Pulmonary artery endothelial cell (primary cell): ENCODE measurements at regions not wholly inside any gene's neighbourhood (a gene's known extent, or its start where the extent isn't known, plus 50 kb on each side); places are given as distances from the start of the nearest gene placed in this dataset.

Source experiments
- DNase-seq: peaks from one replicate; pipeline ENCODE4 v3.0.0-alpha.2; 2011; ENCODE audit warnings: low read depth, low spot score

DNA sequence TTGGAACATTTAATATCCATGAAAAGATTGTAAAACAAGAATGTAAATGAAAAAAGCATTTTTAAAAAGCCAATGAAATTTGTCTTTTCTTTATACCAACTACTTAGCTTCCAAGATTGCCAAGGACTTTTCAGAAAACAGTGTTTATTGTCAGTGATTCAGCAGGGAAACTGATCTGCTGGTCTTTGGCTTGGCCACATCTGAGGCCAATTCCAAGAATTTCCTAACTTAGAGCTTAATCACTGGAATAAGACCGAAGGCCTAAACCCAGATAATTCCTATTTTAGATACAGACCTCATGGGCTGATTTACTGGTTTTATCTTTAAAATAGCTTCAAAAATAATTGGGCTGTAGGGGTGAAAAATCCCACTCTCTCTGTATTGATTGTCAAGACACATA, 260.5 kb upstream of the RORA start:
- DNase-seq = no peak

DNA sequence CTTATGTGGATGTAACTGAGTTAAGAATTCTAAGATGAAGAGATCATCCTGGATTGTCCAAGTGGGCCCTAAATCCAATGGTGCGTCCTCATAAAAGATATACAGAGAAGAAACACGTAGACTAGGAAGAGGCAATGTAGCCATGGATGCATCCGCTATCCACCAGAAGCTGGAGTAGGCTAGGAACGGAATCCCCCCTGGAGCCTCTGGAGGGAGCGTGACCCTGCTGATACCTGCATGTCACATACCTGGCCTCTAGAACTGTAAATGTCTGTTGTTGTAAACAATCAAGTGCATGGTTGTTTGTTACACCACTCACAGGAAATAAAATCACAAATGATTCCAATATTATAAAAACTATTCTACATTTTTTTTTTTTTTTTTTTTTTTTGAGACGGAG, 254.5 kb upstream of the RORA start:
- DNase-seq = no peak

DNA sequence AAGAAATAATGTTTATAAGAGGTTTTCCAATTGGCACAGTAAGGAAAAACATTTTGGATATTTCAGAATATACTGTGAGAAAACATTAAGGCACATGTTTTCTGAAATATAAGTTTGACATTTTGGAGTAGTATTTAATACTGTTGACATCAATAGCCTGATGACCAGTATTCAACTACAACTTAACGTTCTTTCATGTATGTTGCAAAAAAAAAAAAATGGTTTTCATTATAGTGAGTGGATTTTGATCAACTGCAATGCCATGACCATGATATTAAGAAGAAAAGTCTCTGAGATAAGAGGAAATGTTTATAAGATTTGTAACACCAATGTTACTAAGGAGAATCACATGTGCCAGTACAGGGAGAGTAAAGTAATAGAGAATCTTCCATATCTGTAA, 252.8 kb upstream of the RORA start:
- no peak for DNase-seq

DNA sequence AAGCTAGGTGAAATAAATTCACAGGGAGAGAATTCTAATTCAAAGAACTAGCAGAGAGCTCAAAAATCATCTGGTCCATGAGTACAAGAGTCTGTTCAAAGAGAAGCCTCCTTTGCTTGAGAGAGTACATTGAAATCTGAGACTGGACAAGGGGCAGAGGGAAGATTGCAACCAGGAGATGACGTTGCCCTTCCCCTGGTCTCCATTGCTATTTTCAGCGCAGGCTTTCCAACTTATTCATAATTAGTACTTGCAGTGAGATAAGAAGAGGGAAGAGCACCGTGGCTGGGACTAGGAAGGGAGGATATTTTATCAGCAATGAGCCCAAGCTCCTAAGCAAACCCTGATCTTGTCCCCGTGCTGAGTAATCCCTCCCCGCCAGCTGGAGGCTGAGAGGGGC, 251.8 kb upstream of the RORA start:
- no peak for DNase-seq

DNA sequence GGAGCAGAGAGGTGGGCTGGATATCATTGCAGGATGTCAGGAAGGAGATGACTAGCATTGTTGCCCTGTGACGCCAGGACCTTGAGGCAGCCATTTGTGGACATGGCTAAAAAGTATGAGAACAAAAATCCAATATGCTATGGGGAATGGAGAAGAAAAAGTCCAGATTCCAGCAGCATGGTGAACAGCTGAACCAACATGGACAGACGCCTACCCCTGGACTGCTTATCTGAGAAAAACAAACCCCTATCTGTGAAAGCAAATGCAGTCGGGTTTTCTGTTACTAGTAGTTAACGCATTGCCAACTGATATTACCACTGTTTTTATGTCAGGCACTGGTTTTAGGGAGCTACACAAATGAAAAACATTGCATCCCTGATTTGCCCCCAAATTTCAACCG, 251.2 kb upstream of the RORA start:
- no peak for DNase-seq

DNA sequence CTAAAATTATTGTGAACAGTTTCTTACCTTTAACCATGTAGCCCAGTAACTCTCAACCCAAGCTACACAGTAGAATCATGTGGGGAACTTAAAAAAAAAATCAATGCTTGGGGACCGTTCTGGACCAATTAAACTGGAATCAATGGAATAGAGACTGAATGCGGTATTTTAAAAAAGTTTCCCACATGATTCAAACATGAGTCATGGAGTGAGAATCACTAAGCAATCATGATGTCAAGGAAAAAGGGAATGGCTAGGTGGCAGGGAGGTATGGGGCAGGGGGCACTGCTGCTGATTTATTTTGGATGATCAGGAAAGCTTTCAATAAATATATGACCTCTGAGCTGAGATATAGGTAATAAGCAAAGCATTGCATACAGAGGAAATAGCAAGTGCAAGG, 250.5 kb upstream of the RORA start:
- DNase-seq = no peak

DNA sequence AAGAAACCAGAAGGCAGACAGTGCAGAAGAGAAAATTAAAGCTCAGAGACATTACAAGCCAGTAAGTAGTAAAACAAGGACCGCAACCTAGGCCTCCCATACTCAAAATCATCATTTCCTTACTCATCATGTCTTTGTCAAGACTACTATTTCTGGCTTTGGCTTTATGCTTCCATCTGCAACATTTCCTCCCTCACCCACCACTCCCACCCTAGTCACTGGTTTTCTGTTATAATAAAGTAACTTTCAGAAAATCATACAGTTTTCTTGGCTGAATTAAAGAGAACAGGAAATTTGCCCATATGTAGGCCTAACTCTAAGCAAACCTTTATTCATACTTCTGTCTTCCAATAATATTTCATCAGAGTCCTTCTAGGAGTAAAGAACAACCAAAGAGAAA, 247.6 kb upstream of the RORA start:
- DNase-seq = no peak

DNA sequence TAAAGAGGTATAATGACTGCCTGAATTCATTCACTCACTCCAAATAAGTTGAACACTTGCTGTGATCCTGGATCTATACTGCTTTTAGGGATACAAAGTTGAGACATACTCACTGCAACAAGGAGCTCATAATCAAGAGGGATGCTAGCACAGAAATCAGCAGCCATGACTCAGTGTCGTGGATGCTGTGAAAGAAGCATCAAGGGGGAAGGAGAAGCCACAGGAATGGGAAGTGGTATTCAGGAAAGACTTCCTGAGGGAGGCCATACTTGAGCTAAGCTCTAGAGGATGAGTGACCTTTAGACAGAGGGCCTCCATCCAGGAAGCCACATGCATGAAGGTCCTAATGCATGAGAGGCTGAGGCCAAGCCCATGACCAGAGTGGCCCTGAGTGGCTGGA, 245.7 kb upstream of the RORA start:
- no peak for DNase-seq

DNA sequence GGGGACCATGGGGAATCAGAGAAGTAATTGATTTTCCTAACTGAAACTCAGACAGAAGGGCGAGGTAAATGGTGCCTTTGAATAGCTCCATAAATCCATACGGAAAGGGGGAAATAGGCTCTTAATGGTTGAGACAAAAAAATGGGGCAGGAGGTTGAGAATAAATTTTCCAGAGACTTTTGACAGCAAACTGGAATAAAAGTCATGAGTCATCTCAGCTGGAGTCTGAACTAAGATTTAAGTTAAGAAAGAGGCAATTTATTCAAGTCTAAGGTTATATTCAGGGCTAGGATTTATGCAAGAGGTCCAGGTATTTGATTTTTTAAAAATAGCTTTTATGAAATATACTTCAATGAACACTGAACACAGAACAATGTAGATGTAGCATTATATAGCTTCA, 238.7 kb upstream of the RORA start:
- DNase-seq = no peak

DNA sequence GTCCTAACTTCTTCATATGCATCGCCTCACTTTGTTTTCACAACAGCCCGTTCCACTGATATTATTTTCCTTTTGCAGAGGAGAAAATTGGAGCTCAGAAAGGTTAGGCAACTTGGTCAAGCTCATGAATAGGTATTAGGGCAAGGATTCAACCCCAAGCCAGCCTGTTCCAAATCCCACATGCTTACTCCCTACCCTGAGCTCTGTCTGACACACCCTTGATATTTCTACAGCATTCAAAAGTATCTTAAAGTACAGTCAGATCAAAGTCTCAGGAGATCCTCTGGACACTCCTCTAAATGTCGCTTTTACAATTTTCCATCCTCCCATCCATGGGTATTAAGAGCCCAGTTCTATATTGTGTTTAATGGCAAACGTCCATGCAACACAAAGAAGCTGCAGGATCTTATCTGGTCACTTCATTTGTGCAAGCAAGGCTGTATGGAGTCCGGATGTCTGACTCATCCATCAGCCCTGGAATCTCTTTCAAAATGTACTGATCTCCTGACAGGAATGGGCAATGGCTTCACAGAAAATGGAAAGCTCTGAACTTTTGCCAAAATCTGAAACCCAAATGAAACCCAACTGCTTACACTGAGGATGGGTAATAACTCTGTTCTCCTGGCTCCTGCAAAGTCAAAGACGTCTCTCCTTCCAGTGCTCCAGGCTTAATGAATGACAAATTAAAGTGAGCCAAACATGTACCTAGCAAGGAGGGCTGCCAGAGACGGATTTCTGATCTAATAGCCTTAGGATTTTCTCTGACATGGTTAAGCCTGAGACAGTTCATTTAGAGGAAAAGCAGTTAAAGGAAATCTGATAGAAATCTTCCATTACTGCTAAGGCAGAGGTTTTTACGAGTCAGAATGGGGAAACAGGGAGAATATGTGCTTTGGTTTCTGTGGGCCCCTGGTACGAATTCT, 230.9 kb upstream of the RORA start:
- DNase-seq = peak; percentile 7

DNA sequence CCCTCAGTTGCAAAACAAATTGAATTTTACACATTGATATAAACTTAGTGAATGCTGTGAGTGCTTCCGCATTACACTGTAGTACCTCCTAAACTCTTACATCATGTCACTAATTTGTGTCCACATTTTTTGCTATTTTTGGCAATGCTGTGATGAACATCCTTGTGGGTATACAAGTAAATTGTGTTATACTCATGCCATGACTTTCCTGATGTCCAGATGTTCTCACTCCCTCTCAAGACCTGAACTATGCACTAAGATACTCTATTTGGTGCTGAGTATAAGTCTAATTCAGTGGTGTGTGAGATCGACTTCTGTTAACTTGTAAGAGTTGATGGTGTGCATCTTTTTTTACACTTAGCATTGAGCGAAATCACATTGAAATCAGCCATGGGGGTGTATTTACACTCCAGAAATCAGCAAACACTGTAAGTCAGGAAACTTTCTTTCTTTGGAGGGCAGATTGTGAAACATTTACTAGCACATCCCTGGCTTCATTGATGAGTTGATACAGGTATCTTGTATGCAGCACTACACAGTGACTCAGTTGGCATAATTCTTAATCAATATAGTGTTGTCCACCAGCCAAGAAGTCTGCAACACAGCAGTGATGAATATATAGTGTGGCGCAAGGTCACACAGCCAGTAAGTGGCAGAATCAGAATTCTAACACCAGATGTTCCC, 228.1 kb upstream of the RORA start:
- no peak for DNase-seq

DNA sequence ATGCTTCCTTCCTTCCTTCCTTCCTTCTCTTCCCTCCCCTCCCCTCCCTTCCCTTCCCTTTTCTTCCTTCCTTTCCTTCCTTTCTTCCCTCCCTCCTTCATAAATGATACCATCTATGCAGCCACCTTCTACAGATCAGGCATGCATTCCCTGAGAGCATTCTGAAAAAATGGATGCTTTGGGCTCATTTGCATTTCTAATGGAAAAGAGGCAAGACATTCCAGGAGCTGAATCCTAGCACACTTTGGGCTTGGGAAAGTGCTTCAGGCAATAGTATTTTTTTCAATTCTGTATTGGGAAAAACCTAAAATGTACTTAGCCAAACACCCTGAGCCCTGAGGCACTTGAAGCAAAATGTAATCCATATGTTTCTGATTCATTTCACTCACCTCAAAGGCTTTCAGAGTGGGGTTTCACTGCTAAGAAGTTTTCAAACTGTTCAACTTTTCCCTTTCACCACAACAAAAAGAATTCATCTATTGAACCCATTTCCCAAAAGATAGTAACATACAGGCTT, 220.1 kb upstream of the RORA start:
- DNase-seq = no peak

DNA sequence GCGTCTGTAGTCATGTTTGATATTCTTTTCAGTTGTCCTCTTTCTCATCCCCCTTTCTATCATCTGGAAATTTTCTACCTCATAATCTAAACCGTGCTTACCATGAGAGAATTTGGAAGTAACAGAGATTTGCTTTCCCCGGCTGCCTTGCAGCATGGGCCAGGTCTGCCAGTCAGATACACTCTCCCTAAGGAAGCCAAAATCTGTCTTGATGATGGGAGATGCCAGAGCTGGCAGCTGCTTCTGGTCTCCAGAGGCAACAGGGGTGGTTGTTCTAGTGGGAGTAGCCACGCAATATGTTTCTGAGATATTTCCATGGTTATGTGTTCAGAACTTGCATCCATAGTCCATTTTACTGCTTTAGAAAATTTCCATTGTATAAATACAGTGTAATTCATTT, 218.9 kb upstream of the RORA start:
- no peak for DNase-seq

DNA sequence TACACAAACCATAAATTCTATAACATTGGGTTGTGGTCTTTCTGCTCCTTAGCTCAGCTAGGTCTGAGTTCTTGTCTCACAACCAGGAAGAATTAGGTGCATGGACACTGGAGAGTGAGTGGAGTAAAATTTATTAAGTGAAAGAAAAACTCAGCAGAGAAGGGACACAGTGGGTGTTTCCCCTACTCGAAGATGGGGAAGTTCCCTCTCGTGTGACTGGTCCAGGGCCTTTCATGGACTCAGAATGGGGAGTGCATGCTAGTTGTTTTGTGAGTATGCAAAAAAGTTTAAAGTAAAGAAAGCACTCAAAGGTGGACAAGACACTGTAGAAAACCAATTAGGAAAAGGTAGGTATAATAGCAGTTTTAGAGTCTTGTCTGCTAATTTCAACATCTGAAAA, 215.5 kb upstream of the RORA start:
- DNase-seq = no peak

DNA sequence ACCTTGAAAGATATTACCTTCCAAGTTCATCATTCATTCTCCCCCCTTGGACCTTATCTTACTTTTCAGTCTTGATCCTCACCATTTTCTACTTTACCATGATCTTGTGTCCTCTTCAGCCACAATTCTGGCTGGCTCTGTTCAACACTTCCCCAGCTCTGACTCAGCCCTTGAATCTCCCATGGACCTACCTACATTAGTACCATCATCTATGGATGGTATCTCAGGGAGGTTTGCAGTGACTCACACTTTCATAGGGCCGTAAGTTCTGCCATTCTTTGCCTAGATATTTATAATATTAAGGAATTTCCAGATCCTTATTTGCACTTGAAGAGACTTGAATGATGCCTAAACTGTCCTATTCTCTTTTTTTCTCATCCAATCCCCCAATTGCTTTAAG, 213.7 kb upstream of the RORA start:
- DNase-seq = no peak

DNA sequence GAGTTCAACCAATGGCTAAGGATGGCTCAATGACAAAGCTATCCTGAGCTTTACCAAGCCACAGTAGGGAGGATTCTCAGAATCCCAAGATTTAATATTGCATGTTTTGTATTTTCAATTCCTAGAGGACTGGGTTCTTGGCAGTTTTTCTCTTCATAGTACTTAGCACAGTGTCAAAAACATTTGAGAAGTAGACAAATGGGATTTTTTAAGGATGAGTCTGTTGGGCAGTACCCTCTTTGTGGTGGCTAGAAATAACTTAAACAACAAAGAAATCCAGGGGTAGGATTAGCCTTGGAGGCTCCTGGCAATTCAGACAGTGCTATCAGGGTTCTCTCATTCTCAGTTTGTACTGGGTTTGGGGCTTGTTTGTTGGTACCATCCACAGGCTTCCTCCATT, 212.8 kb upstream of the RORA start:
- no peak for DNase-seq

DNA sequence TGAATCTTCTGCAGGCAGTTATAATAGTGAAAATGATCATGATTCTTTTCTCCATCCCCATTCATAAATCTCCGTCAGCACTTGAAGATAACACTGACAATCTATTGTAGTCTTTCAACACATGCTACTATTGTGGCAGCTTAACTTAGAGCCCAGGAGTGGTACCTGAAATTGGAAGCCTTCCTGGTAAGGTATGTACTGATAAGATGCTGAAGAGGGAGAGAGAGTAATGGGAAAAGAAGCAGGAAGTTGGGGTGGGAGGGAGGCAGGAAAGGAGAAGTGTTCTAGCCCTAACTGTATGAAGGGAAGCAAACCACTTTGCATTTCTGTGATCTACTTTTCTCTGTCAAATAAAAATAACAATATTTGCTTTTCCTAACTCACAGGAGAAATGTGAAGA, 197.4 kb upstream of the RORA start:
- no peak for DNase-seq

DNA sequence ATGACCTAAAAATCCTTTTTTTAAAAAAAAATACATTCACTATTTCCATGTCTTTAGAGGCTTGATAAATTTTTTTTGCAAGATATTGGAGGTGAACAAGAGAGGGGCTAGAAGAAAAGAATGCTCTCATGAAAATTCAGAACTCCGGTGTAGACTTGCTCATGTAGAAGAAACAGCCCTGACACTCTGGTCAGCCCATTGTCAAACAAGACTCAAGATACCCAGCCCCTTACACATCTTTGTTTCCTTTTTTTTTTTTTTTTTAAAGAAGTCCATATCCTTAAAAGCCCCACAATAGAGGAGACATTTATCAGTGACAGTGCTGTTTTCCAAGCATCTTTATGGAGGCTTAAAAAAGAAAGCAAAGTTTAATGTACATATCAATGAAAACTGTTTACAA, 196.8 kb upstream of the RORA start:
- DNase-seq = no peak

DNA sequence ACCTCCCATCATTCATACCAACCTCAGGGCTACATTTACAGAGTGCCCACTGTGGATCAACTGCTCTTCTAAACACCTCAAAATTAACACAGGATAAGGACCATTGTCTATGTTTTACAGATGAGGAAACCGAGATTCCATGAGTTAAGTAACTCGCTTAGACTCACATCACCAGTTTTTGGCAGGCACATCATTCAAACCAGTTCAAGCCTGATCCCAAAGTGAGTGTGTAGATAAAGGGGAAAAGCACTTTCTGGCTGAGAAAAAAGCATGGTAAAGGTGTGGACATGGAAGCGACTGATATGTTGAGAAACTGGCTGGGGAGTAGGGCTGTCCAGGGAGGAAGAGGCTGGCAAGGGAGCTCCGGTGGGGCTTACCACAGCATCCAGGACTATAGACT, 193.7 kb upstream of the RORA start:
- no peak for DNase-seq

DNA sequence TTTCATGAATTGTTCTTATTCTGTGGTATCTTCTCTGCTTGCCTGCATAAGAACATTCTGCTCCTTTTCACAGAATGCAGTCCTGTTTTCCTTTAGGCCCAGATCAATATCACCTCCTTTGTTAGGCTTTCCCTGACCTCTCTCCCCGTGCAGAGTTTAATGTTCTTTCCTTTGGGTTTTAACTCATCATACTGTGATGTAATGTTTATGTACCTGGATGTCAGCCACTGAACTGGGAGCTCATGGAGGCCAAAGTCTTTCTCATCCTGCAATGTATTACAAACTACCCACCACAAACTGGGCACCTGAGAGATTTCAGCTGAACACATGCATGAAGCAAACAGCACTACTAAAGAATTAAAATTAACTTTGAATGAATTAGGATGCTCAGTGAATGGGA, 192.8 kb upstream of the RORA start:
- DNase-seq = no peak

DNA sequence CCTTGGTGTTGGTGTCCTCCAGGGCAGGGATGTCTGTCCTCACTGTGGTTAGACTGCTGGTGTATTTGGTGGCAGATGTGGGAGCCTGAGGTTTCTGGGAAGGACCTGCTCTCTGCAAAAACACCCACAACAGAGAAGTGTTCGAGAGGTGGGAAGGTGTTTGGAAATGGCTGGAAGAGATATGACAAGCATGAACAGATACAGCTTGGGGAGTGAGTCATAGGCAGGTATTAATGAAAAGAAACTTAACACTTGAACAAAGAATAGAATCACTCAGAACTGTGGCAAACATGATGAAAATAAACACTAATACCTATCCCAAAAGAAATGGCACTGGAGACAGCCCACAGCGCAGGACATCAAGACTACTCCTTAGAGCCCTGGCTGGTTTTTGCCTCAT, 192.4 kb upstream of the RORA start:
- DNase-seq = no peak

DNA sequence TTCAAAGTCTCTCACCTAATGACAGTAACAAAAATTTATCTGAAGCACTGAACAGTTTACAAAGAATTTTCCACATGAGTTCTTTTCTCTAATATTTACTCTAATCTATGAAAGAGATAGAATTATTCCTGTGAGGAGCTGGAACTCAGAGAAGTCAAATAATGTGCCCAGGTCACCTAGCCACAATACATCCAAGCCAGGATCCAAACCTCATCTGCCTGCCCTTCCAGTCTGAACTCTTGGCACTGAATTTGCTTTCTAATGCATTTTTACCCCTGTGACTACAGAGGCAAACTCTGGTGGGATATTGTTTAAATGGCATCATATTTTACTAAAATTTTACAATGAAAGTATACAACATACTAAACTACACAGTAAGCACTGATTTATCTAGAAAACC, 191.4 kb upstream of the RORA start:
- DNase-seq = no peak

DNA sequence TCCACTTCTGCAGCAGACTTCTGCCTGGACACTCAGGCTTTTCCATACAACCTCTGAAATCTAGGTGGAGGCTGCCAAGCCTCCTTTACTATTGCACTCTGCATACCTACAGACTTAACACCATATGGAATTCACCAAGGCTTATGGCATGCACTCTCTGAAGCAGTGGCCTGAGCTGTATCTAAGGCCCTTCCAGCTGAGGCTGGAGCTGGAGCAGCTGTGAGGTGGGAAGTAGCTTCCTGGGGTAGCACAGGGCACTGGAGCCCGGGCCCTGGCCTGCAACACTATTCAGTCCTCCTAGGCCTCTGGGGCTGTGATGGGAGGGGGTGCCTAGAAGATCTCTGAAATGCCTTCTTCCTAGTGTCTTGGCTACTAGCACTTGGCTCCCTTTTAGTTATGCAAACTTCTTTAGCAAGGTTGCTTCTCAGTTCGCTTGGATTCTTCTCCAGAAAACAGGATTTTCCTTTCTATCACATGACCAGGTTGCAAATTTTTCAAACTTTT, 186.6 kb upstream of the RORA start:
- DNase-seq = no peak
